SKM-1 (cell line): ENCODE measurements at regions not wholly inside any gene's neighbourhood (a gene's known extent, or its start where the extent isn't known, plus 50 kb on each side); places are given as distances from the start of the nearest gene placed in this dataset.
A peak's percentile ranks its signal among the peaks of the same experiment; 100 is the strongest.
"Not testable (repeated sequence)": the region's sequence is repeated elsewhere in the genome, so short reads cannot be mapped to it uniquely, and the experiment has no call there.

Experiments used
- DNase-seq: peaks from one replicate; lab custom pipeline; 2025; ENCODE audit not compliant: unreplicated experiment; lab: John Stamatoyannopoulos, UW

- DNase-seq: no peak
Measured at GRCh38 chr4:100657187-100657586, 139.4 kb upstream of the EMCN start.

- DNase-seq: peak; percentile 76
Measured at GRCh38 chr4:100651499-100652175, 133.8 kb upstream of the EMCN start.

DNA sequence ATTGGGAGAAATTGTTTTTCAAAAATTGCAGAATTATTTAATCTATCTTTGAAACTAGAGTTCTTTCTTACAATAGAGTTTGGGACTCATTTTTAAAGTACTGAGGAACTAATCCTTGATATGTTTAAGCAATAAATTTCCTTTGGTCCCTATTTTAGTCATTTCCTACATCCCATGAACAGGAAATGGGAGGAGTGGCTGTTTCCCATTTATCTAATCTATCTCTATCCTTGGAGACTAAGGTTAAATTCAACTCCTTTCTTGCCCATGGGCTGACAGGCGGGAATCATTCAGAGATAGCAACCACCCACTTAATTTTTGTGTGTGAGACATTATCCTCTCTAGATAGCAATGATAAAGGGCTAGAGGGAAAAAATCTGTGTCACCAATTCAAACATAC is 131.6 kb upstream of the EMCN start:
- DNase-seq: no peak

GRCh38 chr4:100644150-100644549 is 126.3 kb upstream of the EMCN start:
- DNase-seq: no peak

- no peak for DNase-seq
Measured at GRCh38 chr4:100641336-100641735, 123.5 kb upstream of the EMCN start.

- DNase-seq: no peak
Measured at GRCh38 chr4:100635899-100636298, 118.1 kb upstream of the EMCN start.

DNA sequence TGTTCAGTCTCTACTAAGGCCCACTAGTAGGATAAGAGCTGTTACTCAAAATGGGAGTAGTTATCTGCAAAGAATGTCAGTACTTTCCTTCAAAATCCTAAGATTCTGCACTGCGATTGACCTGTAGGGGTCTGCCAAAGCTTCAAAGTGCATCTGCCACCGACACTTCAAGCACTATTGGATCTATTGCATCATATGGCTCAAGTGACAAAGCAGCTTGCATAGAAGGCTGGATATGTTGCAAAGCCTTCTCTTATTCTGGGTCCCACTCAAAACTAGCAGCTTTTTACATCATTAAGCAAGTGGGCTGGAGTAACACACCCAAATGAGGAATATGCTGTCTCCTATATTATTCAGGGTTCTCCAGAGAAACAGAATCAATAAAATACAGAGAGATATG is 115.4 kb upstream of the EMCN start:
- no peak for DNase-seq

- no peak for DNase-seq
Measured at GRCh38 chr4:100632163-100632562, 114.3 kb upstream of the EMCN start.

GRCh38 chr4:100631281-100631968 is 113.6 kb upstream of the EMCN start:
- no peak for DNase-seq

DNA sequence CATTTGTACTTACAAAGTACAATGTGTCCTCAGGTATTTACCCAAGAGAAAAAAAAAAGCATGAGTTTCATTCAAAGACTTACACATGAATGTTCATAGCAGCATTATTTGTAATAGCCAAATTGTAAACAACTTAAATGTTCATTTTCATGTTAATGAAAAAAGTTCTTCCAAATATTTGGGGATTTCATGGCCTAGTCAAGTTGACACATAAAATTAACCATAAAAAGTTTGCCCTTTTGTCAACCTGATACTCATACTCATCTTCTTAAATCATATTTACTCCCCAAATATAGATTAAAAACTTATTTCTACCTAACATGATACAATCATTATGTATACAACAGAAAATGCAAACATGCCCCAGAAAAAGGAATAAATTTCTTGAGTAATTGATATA is 112.5 kb upstream of the EMCN start:
- DNase-seq: no peak

GRCh38 chr4:100609810-100610209 is 92.0 kb upstream of the EMCN start:
- DNase-seq: no peak

- not testable (repeated sequence) for DNase-seq
Measured at GRCh38 chr4:100608651-100609050, 90.8 kb upstream of the EMCN start.

DNA sequence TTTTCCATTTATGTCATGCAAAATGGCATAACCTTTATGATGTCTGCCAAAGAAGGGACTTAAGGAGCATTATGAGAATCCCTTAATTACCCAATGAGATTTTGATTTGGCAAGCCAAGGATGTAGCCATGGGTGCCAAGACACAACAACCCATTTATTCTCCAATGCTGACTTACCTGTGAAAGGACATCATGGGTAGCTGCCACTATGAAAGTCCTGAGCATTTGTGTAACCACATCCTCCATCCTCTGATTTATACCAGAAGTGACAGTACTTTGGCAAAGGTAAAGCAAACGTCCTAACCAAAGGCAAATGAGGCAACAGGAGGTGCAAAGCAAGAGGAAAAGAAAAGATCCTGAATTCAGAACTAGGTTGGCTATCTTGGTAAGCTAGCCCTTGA is 87.3 kb upstream of the EMCN start:
- no peak for DNase-seq

- DNase-seq: peak; percentile 83
Measured at GRCh38 chr4:100593935-100594334, 76.1 kb upstream of the EMCN start.

DNA sequence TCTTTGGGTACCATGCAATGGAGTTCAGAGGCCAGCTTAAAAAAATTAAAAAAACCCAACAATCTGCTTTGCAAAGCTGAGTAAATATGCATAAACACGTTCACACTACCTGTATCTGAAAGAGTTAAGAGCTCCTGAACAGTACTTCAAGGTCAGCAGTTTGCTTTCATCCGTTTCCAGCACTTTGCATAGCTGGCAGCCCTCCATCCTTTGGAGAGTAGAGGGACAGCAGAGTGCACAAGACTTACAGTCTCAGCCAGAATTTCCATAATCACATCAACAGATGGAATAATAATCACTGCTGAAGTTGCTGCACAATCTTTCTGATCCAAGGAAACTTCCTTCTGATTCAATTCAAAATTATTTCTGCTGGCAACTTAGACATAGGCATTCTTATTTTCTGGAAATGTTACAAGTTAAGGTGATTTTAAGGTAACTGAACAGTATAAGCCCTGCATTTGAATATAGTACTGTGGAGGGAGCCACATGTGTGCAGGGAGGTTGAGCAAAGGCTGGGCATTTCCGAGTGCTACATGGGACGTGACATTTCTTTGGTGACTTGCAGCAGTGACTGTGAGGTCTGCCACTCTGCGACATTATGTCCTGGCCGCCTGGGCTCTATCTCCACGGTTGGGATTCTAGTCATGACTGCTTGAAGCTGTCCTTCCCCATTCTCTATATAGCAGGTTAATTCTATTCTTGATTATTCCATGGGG is 73.5 kb upstream of the EMCN start:
- no peak for DNase-seq

DNA sequence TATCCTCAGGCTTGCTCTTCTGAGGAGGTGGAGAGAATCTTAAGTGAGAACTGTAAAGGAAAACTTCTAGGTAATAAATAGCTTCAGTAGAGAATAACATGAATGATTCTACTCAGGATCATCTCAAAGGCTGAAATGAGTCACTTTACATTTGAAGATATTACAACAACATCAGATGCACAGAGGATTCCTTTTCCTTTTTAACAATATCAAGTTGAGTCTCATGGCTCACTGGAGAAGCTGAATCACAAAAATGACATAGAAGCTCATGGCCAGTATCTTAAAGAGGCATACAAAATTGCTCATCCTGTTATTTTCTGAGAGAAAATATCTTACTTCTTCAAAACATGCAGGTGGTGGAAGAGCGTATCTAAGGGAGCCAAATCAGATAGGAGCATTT is 72.5 kb upstream of the EMCN start:
- DNase-seq: no peak

DNA sequence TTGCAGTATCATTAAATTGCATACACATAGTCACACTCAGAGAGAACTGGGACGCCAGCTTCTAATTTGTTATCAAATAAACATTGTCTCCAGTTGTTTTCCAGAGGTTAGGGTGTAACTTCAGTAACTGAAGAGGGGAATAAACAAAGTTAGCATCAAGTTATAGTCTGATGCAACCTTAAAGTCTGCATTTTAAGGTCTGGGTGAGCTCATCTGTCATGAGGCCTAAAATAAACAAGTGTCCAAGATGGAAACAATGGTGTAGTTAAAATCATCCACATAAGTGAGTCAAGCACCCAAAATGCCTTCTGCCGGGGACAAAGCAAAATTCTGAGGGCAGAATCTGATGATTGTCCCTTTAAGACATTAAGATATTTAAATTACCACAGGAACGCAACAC is 70.3 kb upstream of the EMCN start:
- no peak for DNase-seq

- no peak for DNase-seq
Measured at GRCh38 chr4:100582146-100582545, 64.3 kb upstream of the EMCN start.

GRCh38 chr4:100581337-100581736 is 63.5 kb upstream of the EMCN start:
- DNase-seq: no peak

DNA sequence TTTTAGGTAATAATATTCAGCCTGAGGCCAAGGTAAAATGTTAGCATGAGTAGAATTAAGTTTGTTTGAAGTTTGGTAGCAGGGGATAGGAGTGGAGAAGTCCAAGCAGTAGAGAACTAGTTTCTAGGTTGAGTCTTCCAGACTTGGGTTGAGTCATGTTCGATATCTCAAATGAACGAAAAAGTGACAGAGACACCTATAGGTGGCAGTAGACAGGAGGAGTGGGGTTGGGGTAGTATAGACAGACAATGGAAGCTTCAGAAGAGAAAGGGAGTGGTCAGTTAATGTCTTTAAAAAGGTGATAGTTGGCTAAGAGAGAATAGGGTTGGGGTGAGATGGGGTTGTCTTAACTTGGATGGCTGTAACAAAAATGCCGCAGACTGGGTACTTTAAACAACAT is 58.7 kb upstream of the EMCN start:
- no peak for DNase-seq

DNA sequence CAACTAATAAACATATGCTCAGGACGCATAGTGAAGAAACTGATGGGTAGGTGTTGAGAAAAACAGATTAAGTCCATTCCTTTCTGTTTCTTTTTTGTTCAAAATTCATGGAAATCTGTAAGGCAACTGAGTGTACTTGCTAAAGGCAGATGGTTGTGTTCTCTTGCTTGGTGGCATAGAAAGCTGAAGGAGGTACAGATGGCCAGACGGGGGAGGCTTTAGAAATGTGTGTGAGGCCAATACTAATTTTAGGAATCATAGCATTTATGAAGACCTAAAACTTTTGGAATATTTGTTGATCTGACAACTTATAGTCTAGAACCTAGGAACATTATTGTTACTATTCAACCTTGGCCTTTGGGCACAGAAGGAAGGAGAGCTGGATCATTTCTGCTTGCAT is 56.8 kb upstream of the EMCN start:
- DNase-seq: no peak

DNA sequence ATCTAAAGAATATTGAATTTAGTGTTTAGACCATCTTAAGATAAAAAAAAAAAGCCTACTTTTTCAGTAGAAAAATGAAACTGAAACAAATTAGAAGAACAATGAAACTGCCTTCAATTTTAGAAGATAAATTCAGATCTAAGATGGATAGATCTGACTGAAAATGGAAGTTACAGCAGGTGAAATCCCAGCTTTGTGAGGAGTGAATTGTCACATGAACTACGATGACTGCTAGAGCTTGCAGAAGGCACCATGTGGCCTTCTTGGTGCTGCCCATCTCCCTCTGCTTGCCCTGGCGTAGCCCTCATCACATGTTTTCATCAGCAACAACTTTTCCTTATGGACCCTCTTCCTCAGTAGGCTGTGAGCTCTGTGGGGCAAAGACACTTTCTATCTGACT is 51.4 kb upstream of the EMCN start:
- DNase-seq: no peak
